Spleen (tissue), 11 donors: ENCODE measurements at regions not wholly inside any gene's neighbourhood (a gene's known extent, or its start where the extent isn't known, plus 50 kb on each side); places are given as distances from the start of the nearest gene placed in this dataset.

ENCODE experiments used
- DNase-seq: peaks from one replicate; pipeline ENCODE4 v3.0.0-alpha.2; 2020
- H3K27ac ChIP-seq, 8 donors: fragments of 200-600 bp; sonication (generic) in 7 of 8; 1 replicate in 4 of 8; 2 replicates in 4 of 8; pipeline versions ENCODE4 v1.5.0 to v1.8.0; 2016 to 2021; ENCODE audit warnings: inconsistent platforms in 4 of 8, mild to moderate bottlenecking in 4 of 8, moderate library complexity in 1 of 8
- H3K27me3 ChIP-seq, 7 donors: fragments of 200-600 bp; sonication (generic) in 6 of 7; replicated peaks in 1 of 7; 1 replicate in 4 of 7; 2 replicates in 3 of 7; pipeline versions ENCODE4 v1.5.0 to v1.8.0; 2016 to 2021; ENCODE audit warnings: inconsistent platforms in 3 of 7, mild to moderate bottlenecking in 1 of 7
- H3K36me3 ChIP-seq, 6 donors: fragments of 200-600 bp; sonication (generic) in 5 of 6; 1 replicate in 4 of 6; 2 replicates in 2 of 6; pipeline versions ENCODE4 v1.5.0 to v1.8.0; 2016 to 2021; ENCODE audit warnings: inconsistent platforms in 2 of 6
- H3K4me1 ChIP-seq, 6 donors: fragments of 200-600 bp; sonication (generic) in 5 of 6; 1 replicate in 3 of 6; 2 replicates in 3 of 6; pipeline versions ENCODE4 v1.5.0 to v1.8.0; 2016 to 2021; ENCODE audit warnings: inconsistent platforms in 3 of 6
- H3K4me3 ChIP-seq, 8 donors: fragments of 200-600 bp; sonication (generic) in 7 of 8; 1 replicate in 4 of 8; 2 replicates in 4 of 8; pipeline versions ENCODE4 v1.5.0 to v1.8.0; 2016 to 2021; ENCODE audit warnings: inconsistent platforms in 4 of 8, mild to moderate bottlenecking in 4 of 8, moderate library complexity in 2 of 8
- H3K9me3 ChIP-seq, 8 donors: fragments of 200-600 bp; sonication (generic) in 7 of 8; 1 replicate in 4 of 8; 2 replicates in 4 of 8; pipeline versions ENCODE4 v1.5.0 to v1.8.0; 2016 to 2021; ENCODE audit warnings: inconsistent platforms in 4 of 8
- CTCF ChIP-seq, 11 experiments: fragments of 200-600 bp in 7 of 11; fragments of 450-650 bp in 4 of 11; sonication (generic) in 4 of 11; IDR thresholded peaks in 8 of 11; conservative IDR thresholded peaks in 3 of 11; 1 replicate in 7 of 11; 2 replicates in 4 of 11; pipeline versions ENCODE4 v1.4.0 to v1.8.0; 2016 to 2021; ENCODE audit warnings: antibody characterized with exemption in 11 of 11, inconsistent platforms in 4 of 11, mild to moderate bottlenecking in 1 of 11
- POLR2A ChIP-seq, 3 donors: fragments of 450-650 bp; IDR thresholded peaks; one replicate each; pipeline ENCODE4 v1.5.1; 2017; ENCODE audit warnings: antibody characterized with exemption in 3 of 3, mild to moderate bottlenecking in 1 of 3
- POLR2AphosphoS5 ChIP-seq, 3 donors: sonication (generic); formaldehyde crosslinking; IDR thresholded peaks; one replicate each; pipeline ENCODE4 v1.5.1; 2017; ENCODE audit warnings: antibody characterized with exemption in 3 of 3
- WGBS, 5 donors: extraction: QIAGEN DNeasy Blood & Tissue Kit in 3 of 5; methylation state at CpG; one replicate each; pipeline versions ENCODE4 v1.1.5 to v1.1.7; 2013 to 2018; 5-methylcytosine and 5-hydroxymethylcytosine counted together
- intact Hi-C: fragments of 100-400 bp; cut with DNase I; formaldehyde crosslinking; loops from one replicate; pipeline ENCODE4 v1.15.0; 2023; ENCODE audit warnings: low total_unique reads
- donor health status: healthy with polysubstance abuse.
- donor health status: DM: no; HTN: no; CAD: no; lungs with moderate emphysema.
- donor health status: DM: no; HTN: no; CAD: no.
- donor health status: Bipolar disorder and iron deficiency.
- donor health status: healthy.
- donor health status: DM: no; HTN: no; CAD: no.
- donor health status: DM: yes; HTN: yes; CAD: no.

DNA sequence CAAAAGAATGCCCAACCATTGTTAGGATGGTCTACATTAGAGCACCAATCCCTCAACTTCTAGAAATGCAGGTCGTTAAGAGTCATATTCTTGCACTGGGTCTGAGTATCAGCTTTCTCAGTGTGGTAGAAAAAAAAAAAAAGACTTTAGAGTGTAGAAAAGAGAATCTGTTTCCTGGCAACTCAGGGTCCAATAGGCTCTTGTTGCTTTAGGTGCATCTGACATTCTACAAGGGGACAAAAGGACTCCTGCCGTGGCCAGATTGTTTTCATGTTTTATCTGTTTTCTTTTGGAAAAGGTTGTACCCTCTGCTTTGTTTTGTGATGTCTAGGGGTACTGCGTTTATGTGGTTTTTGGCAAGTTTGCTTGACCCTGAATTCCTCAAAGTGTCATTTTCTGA is 105.4 kb upstream of the KCNK2 start:
- no peak for TF ChIP-seq CTCF (IDR thresholded peaks at IDR 0.05 in 8 of 11, conservative IDR thresholded peaks at IDR 0.05 in 3 of 11)
- no peak for TF ChIP-seq POLR2AphosphoS5 (IDR thresholded peaks at IDR 0.05)
- no peak for TF ChIP-seq POLR2A (IDR thresholded peaks at IDR 0.05)
- WGBS, 5 donors = 51 to 69% (median 59%) methylated on average over 3 of the region's 3 CpGs

GRCh38 chr1:214977700-214978374 is 104.7 kb upstream of the KCNK2 start:
- no peak for TF ChIP-seq CTCF (IDR thresholded peaks at IDR 0.05 in 8 of 11, conservative IDR thresholded peaks at IDR 0.05 in 3 of 11)
- no peak for TF ChIP-seq POLR2A (IDR thresholded peaks at IDR 0.05)
- TF ChIP-seq POLR2AphosphoS5 (IDR thresholded peaks at IDR 0.05) = no peak
- Histone ChIP-seq H3K9me3 (no peaks in the 10 kb centered on the region), H3K27me3 (no peaks in the 10 kb centered on the region), H3K4me1 (no peaks in the 10 kb centered on the region), H3K27ac (no peak overlapping the region), H3K4me3 (no peak overlapping the region), H3K36me3 (no peaks in the 10 kb centered on the region)
- intact Hi-C loops = no loop called here
- 72 to 80% (median 75%) methylated on average over 6 of the region's 6 CpGs for WGBS, 5 donors
- DNase-seq = no peak

More for the DNA sequence above, 105.4 kb upstream of the KCNK2 start:
- Histone ChIP-seq H3K36me3 (no peaks in the 10 kb centered on the region), H3K4me3 (no peak overlapping the region), H3K4me1 (no peaks in the 10 kb centered on the region), H3K9me3 (no peaks in the 10 kb centered on the region), H3K27ac (no peak overlapping the region), H3K27me3 (no peaks in the 10 kb centered on the region)
- intact Hi-C loops = no loop called here
- DNase-seq = no peak

DNA sequence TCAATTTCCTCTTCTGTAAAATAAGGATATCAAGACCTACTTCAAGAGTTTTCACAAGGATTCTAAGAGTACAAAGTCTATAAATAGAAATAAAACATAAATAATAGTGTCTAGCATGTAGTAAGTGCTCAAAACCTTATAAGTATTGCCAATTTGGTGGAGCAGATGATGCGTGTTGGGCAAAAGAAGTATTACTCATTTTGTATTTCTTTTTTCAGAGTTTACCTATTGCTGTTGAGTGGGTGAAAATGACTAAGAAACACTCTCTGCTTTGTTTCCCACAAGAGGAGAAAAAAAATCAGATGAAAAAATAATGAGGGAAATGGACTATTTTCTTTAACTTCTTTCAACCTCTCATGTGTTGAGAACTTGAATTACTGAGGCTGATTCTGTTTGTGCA is 103.3 kb upstream of the KCNK2 start:
- TF ChIP-seq POLR2A (IDR thresholded peaks at IDR 0.05) (no peak), POLR2AphosphoS5 (IDR thresholded peaks at IDR 0.05) (no peak), CTCF (IDR thresholded peaks at IDR 0.05 in 8 of 11, conservative IDR thresholded peaks at IDR 0.05 in 3 of 11) (no peak)
- Histone ChIP-seq H3K4me3 (no peak overlapping the region), H3K36me3 (no peaks in the 10 kb centered on the region), H3K27me3 (no peaks in the 10 kb centered on the region), H3K27ac (no peak overlapping the region), H3K9me3 (peaks cover 0 to 9% (median 4%) of the 10 kb centered on the region in 8 donors), H3K4me1 (no peaks in the 10 kb centered on the region)
- 88 to 96% (median 90%) methylated on average over 1 of the region's 1 CpG for WGBS, 5 donors
- intact Hi-C loops = no loop called here
- no peak for DNase-seq

DNA sequence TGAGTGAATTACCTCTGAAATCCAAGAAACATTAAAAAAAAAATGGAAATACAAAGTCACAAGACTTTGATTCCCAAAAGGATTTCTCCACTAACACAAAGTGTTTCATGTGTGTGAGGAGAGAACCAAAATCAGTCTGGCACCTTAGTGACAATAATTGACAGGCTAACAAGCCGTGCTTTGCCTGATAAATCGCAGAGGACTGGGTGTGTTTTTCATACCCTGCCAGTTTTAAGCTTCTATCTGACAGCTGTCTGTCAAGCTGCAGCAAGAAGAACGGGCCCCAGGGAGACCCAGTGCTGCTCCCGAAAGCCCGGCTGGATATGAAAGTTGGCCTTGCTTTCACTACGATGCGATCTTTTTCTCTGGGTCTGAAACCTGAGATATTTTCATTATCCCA is 101.6 kb upstream of the KCNK2 start:
- WGBS, 5 donors = 85 to 88% (median 86%) methylated on average over 7 of the region's 7 CpGs
- Histone ChIP-seq H3K4me1 (no peaks in the 10 kb centered on the region), H3K36me3 (no peaks in the 10 kb centered on the region), H3K27me3 (no peaks in the 10 kb centered on the region), H3K9me3 (peaks cover 0 to 26% (median 15%) of the 10 kb centered on the region in 8 donors), H3K4me3 (no peak overlapping the region), H3K27ac (no peak overlapping the region)
- TF ChIP-seq POLR2AphosphoS5 (IDR thresholded peaks at IDR 0.05) (no peak), POLR2A (IDR thresholded peaks at IDR 0.05) (no peak), CTCF (IDR thresholded peaks at IDR 0.05 in 8 of 11, conservative IDR thresholded peaks at IDR 0.05 in 3 of 11) (no peak)
- DNase-seq = no peak
- intact Hi-C loops = no loop called here
